Stomach (tissue), 8 donors: ENCODE measurements at regions not wholly inside any gene's neighbourhood (a gene's known extent, or its start where the extent isn't known, plus 50 kb on each side); places are given as distances from the start of the nearest gene placed in this dataset.

Source experiments
- DNase-seq, 2 donors: peaks; one replicate each; pipeline versions ENCODE4 v3.0.0 to v3.0.0-alpha.2; 2013 to 2019
- H3K27ac ChIP-seq, 5 donors: fragments of 200-600 bp in 4 of 5; sonication (generic) in 4 of 5; one replicate each; pipeline ENCODE4 v1.5.1; 2013 to 2019; ENCODE audit warnings: mild to moderate bottlenecking in 1 of 5, moderate library complexity in 1 of 5
- H3K27me3 ChIP-seq, 3 donors: fragments of 200-600 bp; sonication (generic); one replicate each; pipeline ENCODE4 v1.5.1; 2017 to 2019; ENCODE audit warnings: mixed run types in 1 of 3
- H3K36me3 ChIP-seq, 4 donors: fragments of 200-600 bp; sonication (generic); 1 replicate in 3 of 4; 2 replicates in 1 of 4; pipeline ENCODE4 v1.5.1; 2016 to 2019
- H3K4me1 ChIP-seq, 4 donors: fragments of 200-600 bp; sonication (generic); one replicate each; pipeline ENCODE4 v1.5.1; 2016 to 2019
- H3K4me3 ChIP-seq, 4 donors: fragments of 200-600 bp; sonication (generic) in 3 of 4; one replicate each; pipeline ENCODE4 v1.5.1; 2016 to 2019; ENCODE audit warnings: mild to moderate bottlenecking in 1 of 4
- H3K9me3 ChIP-seq, 4 donors: fragments of 200-600 bp; sonication (generic); one replicate each; pipeline ENCODE4 v1.5.1; 2016 to 2019
- EP300 ChIP-seq: sonication (generic); formaldehyde crosslinking; IDR thresholded peaks from one replicate; pipeline ENCODE4 v1.6.1; 2017; ENCODE audit warnings: antibody characterized with exemption
- POLR2A ChIP-seq, 4 donors: fragments of 450-650 bp; IDR thresholded peaks; one replicate each; pipeline ENCODE4 v1.6.1; 2016; ENCODE audit warnings: antibody characterized with exemption in 4 of 4, control low read depth in 2 of 4, mild to moderate bottlenecking in 1 of 4, moderate library complexity in 1 of 4
- POLR2AphosphoS5 ChIP-seq, 3 donors: sonication (generic); formaldehyde crosslinking; IDR thresholded peaks; one replicate each; pipeline ENCODE4 v1.6.1; 2016; ENCODE audit warnings: antibody characterized with exemption in 3 of 3
- WGBS, 5 donors: extraction: QIAGEN DNeasy Blood & Tissue Kit in 3 of 5; methylation state at CpG; one replicate each; pipeline versions ENCODE4 v1.1.5 to v1.1.7; 2013 to 2018; 5-methylcytosine and 5-hydroxymethylcytosine counted together
- intact Hi-C: fragments of 100-400 bp; cut with DNase I; formaldehyde crosslinking; loops from one replicate; pipeline ENCODE4 v1.15.1; 2023; ENCODE audit warnings: low total_unique reads
- TF ChIP-seq, protein P1 (sequence below), 7 experiments: fragments of 450-650 bp in 4 of 7; fragments of 200-600 bp in 3 of 7; sonication (generic) in 3 of 7; IDR thresholded peaks; one replicate each; pipeline ENCODE4 v1.5.1; 2016 to 2019; ENCODE audit warnings: antibody characterized with exemption in 7 of 7, control low read depth in 2 of 7, mild to moderate bottlenecking in 1 of 7
- donor health status: healthy with polysubstance abuse.
- donor health status: Bipolar disorder and iron deficiency.
- donor health status: healthy.

DNA sequence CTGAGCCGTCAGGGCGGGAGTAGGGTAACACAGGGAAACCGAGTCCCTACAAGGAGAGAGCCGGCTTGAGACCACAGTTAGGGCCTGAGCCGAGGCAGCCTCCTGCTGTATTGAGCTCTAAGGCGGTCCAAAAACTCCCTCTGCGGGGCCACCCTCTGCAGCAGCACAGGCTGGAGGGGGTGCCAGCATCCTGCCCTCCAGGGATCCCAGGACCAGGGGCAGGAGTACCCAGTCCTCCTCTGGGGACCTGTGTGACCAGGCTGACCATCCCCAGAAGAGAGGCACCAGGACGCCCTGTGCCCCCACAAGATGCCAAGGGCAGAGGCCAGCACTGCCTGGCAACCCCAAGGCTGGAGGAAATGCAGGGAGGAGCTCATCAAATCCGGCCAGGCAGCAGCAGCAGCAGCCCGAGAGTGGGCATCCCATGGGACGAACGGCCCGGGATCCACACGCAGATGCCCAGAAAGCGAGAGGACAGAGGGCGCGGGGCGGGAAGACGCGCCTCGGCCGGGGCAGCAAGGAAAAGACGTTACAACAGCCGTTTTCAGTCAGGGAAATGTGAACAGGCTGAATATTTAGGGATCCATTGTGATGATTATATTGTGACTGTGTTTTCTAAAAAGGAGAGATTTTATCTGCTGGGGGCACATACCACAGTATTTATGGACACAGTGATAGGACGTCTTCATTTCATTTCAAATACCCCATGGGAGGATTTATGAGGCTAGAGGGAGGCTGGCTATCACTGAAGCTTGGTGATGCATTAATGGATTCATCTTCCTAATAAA lies 57.1 kb upstream of the COL18A1 start:
- TF ChIP-seq EP300 (no peak), POLR2A (IDR thresholded peaks at IDR 0.05) (no peak), POLR2AphosphoS5 (IDR thresholded peaks at IDR 0.05) (no peak)
- TF ChIP-seq, protein P1, sequence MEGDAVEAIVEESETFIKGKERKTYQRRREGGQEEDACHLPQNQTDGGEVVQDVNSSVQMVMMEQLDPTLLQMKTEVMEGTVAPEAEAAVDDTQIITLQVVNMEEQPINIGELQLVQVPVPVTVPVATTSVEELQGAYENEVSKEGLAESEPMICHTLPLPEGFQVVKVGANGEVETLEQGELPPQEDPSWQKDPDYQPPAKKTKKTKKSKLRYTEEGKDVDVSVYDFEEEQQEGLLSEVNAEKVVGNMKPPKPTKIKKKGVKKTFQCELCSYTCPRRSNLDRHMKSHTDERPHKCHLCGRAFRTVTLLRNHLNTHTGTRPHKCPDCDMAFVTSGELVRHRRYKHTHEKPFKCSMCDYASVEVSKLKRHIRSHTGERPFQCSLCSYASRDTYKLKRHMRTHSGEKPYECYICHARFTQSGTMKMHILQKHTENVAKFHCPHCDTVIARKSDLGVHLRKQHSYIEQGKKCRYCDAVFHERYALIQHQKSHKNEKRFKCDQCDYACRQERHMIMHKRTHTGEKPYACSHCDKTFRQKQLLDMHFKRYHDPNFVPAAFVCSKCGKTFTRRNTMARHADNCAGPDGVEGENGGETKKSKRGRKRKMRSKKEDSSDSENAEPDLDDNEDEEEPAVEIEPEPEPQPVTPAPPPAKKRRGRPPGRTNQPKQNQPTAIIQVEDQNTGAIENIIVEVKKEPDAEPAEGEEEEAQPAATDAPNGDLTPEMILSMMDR (IDR thresholded peaks at IDR 0.05), result no peak
- Histone ChIP-seq H3K9me3 (no peaks in the 10 kb centered on the region), H3K4me1 (peaks cover 0 to 36% (median 9%) of the 10 kb centered on the region in 4 donors), H3K27me3 (peaks cover 0 to 25% (median 0%) of the 10 kb centered on the region in 3 donors), H3K4me3 (no peak overlapping the region), H3K27ac (peak overlapping the region in 4 of 5 donors; percentile 32 to 80 (median 46)), H3K36me3 (no peaks in the 10 kb centered on the region)
- no peak for DNase-seq
- intact Hi-C loops, result no loop called here
- 71 to 78% (median 74%) methylated on average over 23 to 25 of the region's 25 CpGs for WGBS, 5 donors

DNA sequence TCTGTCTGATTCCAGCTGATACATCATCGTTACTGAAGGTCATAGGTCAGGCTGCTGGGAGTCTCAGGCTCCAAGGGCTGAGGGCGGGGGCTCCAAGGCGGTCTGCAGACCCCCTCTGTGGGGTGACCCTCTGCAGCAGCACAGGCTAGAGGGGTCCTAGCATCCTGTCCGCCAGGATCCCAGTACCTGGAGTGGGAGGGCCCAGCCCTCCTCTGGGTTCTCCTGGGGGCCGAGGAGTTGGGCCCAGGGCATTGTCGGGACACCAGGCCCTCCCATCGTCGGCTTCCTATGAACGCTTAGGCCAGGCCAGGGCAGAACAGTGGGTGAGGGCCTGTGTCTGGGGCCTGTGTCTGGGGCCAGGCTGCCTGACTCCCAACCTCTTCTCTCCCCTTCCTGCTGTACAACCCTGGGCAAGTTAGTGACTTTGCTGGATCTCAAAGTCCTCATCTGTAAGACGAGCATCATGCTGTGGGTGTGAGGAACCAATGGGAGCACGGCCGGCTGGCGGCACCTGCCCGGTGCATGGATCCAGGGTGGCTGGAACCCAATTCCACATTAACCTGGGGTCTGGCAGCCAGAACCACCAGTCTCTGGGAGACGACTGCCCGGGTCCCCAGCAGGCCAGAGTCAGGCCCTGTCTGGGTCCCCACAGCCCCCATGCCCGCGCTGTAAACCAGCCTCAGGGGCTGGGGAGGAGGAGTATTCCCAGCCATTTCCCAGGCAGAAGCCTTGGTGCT lies 56.2 kb upstream of the COL18A1 start:
- no peak overlapping the region for H3K4me3 ChIP-seq
- H3K36me3 ChIP-seq, result no peaks in the 10 kb centered on the region
- H3K27ac ChIP-seq, result peak overlapping the region in 4 of 5 donors; percentile 23 to 80 (median 46)
- peaks cover 0 to 36% (median 9%) of the 10 kb centered on the region in 4 donors for H3K4me1 ChIP-seq
- no peaks in the 10 kb centered on the region for H3K9me3 ChIP-seq
- intact Hi-C loops, result no loop called here
- no peak for DNase-seq
- no peak for TF ChIP-seq EP300
- TF ChIP-seq, protein P1 (IDR thresholded peaks at IDR 0.05), result no peak
- no peak for TF ChIP-seq POLR2A (IDR thresholded peaks at IDR 0.05)
- no peak for TF ChIP-seq POLR2AphosphoS5 (IDR thresholded peaks at IDR 0.05)
- H3K27me3 ChIP-seq, result peaks cover 0 to 25% (median 0%) of the 10 kb centered on the region in 3 donors
- WGBS, 5 donors, result 82 to 88% (median 85%) methylated on average over 9 to 18 of the region's 18 CpGs

DNA sequence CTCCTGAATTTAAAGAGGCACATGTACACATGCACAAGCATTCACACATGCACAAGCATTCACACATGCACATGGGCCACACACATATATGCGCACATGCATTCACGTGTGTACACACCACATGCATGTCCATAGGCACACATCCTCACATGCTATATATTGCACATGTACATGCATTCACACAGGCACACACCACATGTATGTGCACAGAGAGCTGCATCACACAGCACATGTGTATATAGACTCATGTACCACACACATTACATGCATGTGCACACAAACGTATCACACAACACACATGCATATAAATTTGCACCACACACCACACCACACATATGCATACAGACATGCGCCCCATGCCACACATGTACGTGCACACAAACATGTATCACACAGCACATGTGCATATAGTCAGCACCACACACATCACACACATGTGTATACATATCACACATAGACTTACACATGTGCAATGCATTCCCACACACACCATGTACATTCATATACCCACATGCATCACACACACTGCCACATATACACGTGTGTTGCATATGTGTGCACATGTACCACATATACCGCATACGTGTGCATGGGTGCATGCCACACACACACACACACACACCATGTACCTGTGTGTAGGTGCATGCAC lies 54.6 kb upstream of the COL18A1 start:
- intact Hi-C loops, result no loop called here
- Histone ChIP-seq H3K4me3 (no peak overlapping the region), H3K27ac (peak overlapping the region in 2 of 5 donors; percentile 59 to 80), H3K9me3 (no peaks in the 10 kb centered on the region), H3K36me3 (no peaks in the 10 kb centered on the region), H3K27me3 (peaks cover 0 to 24% (median 0%) of the 10 kb centered on the region in 3 donors), H3K4me1 (peaks cover 0 to 36% (median 9%) of the 10 kb centered on the region in 4 donors)
- no peak for TF ChIP-seq EP300
- TF ChIP-seq POLR2AphosphoS5 (IDR thresholded peaks at IDR 0.05), result no peak
- TF ChIP-seq, protein P1 (IDR thresholded peaks at IDR 0.05), result no peak
- no peak for TF ChIP-seq POLR2A (IDR thresholded peaks at IDR 0.05)
- 84 to 94% (median 91%) methylated on average over 6 to 8 of the region's 8 CpGs for WGBS, 5 donors
- DNase-seq, result no peak

DNA sequence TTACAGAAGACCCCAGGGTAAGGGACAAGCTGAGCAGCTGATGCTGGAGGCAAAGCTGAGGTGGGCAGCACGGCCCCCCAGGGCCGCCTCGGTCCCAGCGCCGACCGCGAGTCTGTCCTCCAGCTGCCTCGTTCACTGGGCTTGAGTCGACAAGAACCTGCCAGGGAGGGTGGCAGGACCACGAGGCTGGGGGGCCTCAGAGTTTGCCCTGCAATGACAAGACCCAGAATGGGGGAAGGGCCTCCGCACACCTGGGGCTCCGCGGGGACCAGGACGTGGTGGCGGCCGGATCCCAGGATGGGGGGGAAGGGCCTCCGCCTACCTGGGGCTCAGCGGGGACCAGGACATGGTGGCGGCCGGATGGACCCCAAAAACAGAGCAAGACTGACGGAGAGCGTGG lies 53.9 kb upstream of the COL18A1 start:
- H3K9me3 ChIP-seq, result no peaks in the 10 kb centered on the region
- H3K27ac ChIP-seq, result peak overlapping the region in 1 of 5 donors; percentile 3
- TF ChIP-seq POLR2A (IDR thresholded peaks at IDR 0.05) (no peak), EP300 (no peak), POLR2AphosphoS5 (IDR thresholded peaks at IDR 0.05) (no peak)
- TF ChIP-seq, protein P1 (IDR thresholded peaks at IDR 0.05), result no peak

More for the DNA sequence above, 53.9 kb upstream of the COL18A1 start:
- Histone ChIP-seq H3K36me3 (no peaks in the 10 kb centered on the region), H3K4me3 (no peak overlapping the region), H3K4me1 (peaks cover under 1 to 39% (median 9%) of the 10 kb centered on the region in 4 donors), H3K27me3 (peaks cover 0 to 24% (median 0%) of the 10 kb centered on the region in 3 donors)
- intact Hi-C loops, result no loop called here
- DNase-seq, result no peak
- WGBS, 5 donors, result 86 to 95% (median 93%) methylated on average over 12 to 22 of the region's 22 CpGs
